ENCODE measurements at regions not wholly inside any gene's neighbourhood (a gene's known extent, or its start where the extent isn't known, plus 50 kb on each side); places are given as distances from the start of the nearest gene placed in this dataset.

DNA sequence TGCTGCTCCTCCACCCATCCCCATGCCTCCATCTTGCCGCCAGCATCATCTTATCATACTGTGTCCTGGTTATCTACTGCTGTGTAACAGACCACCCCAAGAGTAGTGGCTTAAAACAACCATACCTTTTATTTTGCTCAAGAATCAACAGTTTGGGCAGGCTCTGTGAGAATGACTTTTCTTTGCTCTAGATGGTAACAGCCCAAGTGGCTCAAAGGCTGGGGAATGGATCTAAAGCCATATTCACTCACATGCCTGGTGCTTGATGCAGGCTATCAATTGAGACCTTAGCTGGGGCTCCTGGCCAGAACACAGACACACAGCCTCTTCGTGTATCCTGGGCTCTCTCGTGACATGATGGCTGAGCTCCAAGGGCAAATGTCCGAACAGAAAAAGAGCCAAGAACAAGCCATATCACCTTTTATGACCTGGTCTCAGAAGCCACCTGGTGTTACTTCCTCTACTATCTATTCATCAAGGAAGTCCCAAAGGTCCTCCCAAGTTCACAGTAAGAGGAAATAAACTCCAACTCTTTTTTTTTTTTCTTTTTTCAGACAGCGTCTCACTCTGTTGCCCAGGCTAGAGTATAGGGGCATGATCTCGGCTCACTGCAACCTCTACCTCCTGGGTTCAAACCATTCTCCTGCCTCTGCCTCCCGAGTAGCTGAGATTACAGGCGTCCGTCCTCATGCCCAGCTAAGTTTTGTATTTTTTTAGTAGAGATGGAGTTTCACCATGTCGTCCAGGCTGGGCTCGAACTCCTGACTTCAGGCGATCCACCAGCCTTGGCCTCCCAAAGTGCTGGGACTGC, 159.3 kb upstream of the JARID2 start:
- no peak overlapping the region for H3K4me3 ChIP-seq (ENCODE audit: low read depth, low read length)
- in situ Hi-C loops (cut with HindIII; ENCODE audit: low sequenced_read_pairs) = no loop called here
- DNase-seq (ENCODE audit: low read depth, low spot score) = no peak
- TF ChIP-seq, protein P1, sequence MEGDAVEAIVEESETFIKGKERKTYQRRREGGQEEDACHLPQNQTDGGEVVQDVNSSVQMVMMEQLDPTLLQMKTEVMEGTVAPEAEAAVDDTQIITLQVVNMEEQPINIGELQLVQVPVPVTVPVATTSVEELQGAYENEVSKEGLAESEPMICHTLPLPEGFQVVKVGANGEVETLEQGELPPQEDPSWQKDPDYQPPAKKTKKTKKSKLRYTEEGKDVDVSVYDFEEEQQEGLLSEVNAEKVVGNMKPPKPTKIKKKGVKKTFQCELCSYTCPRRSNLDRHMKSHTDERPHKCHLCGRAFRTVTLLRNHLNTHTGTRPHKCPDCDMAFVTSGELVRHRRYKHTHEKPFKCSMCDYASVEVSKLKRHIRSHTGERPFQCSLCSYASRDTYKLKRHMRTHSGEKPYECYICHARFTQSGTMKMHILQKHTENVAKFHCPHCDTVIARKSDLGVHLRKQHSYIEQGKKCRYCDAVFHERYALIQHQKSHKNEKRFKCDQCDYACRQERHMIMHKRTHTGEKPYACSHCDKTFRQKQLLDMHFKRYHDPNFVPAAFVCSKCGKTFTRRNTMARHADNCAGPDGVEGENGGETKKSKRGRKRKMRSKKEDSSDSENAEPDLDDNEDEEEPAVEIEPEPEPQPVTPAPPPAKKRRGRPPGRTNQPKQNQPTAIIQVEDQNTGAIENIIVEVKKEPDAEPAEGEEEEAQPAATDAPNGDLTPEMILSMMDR (IDR thresholded peaks at IDR 0.05; ENCODE audit: low read depth, low read length) = no peak

DNA sequence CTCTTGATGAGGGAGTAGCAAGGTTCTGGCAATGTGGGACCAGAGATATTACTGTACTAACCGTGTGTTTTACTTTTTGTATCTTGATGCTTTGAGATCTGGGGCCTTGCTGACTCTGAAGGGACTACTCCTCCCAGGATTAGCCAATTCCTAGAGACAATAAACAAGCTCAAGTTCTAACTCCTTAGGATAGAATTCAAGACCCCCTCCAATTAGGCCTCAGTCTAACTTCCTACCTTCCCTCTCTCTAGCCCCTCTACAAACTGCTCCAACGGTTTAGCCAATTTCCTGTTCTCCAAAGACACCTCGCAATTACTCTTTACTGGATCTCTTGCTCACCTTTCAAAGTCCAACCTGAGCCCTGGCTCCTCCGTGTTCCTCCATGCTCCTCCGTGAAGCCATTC, 158.7 kb upstream of the JARID2 start:
- no peak overlapping the region for H3K4me3 ChIP-seq (ENCODE audit: low read depth, low read length)
- in situ Hi-C loops (cut with HindIII; ENCODE audit: low sequenced_read_pairs) = no loop called here

DNA sequence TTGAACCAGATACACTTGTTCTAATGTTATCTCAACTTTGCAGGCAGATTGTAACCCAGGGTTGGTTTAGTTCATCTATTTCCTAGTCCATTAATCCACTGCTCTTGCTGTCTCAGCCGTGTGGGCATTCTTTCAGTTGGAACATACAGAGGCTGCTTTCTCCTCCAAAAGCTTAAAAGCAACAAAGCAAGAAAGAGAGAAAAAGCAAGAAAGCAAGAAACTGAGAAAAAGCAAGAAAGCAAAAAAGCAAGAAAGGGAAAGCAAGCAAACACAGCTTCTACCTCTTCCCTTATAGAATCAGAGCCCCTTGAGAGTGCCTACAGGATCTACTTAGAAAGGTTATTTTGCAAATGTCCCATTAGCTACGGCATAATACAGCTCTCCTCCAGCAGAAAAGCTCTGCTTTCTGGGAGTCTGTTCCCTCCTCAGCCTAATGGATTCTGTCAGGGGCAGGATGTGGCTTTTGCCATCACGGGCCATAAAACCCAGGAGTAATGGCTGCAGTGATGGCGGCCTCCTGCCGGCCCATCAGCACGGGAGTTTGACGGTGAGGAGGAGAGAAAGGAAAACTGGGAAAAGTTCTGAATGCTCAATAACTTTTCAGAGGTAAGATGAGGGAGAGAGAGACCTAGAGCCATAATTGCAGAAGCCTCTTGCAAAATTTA, 156.8 kb upstream of the JARID2 start:
- in situ Hi-C loops (cut with HindIII; ENCODE audit: low sequenced_read_pairs) = no loop called here
- no peak overlapping the region for H3K4me3 ChIP-seq (ENCODE audit: low read depth, low read length)
- DNase-seq (ENCODE audit: low read depth, low spot score) = no peak
- TF ChIP-seq, protein P1 (IDR thresholded peaks at IDR 0.05; ENCODE audit: low read depth, low read length) = no peak

More for the DNA sequence above, 158.7 kb upstream of the JARID2 start:
- DNase-seq (ENCODE audit: low read depth, low spot score) = no peak
- TF ChIP-seq, protein P1 (IDR thresholded peaks at IDR 0.05; ENCODE audit: low read depth, low read length) = no peak

DNA sequence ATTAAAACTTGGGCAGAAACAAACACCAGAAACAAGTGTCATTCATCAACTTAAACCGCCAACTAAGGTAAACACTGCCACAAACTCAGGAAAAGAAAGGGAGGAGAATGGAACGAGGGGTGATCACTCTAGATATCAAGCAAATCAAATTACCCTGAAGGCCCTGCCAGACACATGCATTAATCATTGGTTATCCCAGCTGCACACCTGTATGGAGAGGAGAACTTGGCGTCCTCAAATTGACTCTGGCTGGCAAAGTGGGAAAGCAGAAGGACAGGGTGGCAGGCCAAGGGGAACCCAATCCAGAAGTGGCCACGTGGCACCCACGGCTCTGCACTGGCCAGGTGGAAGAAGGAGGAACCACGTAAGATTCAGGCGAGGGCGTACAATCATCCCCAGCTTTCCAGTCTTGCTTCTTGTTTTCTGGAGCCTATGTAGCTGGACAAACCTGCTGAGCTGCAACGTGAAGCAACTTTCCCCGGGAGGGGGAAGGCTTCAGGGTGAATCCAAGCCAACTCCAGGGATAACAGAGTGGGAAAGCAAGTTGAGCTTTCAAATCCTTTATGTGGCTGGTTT, 156.2 kb upstream of the JARID2 start:
- TF ChIP-seq, protein P1 (IDR thresholded peaks at IDR 0.05; ENCODE audit: low read depth, low read length) = no peak
- no peak for DNase-seq (ENCODE audit: low read depth, low spot score)
- H3K4me3 ChIP-seq (ENCODE audit: low read depth, low read length) = no peak overlapping the region
- in situ Hi-C loops (cut with HindIII; ENCODE audit: low sequenced_read_pairs) = no loop called here

DNA sequence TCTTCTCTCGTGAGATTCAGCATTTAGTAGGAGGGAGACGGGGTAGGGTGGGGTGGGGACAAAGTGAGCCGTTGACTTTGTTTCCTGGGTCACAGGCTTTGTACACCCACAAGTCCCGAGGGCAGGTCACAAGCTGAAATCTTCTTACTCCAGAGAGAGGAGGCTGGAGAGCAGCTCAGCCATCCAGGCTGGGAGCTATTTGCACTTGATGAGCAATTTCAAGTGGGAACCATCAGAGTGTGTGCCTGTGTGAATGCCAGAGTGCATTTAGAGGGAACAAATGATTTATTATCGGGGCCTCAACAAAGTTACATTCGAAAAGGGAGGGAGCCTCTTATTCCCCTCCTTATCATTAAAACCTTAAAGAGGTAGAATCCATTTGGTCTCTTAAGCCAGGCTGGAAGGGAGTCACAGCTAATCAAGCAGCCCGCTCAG, 155.7 kb upstream of the JARID2 start:
- in situ Hi-C loops (cut with HindIII; ENCODE audit: low sequenced_read_pairs) = no loop called here
- DNase-seq (ENCODE audit: low read depth, low spot score) = no peak
- H3K4me3 ChIP-seq (ENCODE audit: low read depth, low read length) = no peak overlapping the region
- TF ChIP-seq, protein P1 (IDR thresholded peaks at IDR 0.05; ENCODE audit: low read depth, low read length) = no peak

DNA sequence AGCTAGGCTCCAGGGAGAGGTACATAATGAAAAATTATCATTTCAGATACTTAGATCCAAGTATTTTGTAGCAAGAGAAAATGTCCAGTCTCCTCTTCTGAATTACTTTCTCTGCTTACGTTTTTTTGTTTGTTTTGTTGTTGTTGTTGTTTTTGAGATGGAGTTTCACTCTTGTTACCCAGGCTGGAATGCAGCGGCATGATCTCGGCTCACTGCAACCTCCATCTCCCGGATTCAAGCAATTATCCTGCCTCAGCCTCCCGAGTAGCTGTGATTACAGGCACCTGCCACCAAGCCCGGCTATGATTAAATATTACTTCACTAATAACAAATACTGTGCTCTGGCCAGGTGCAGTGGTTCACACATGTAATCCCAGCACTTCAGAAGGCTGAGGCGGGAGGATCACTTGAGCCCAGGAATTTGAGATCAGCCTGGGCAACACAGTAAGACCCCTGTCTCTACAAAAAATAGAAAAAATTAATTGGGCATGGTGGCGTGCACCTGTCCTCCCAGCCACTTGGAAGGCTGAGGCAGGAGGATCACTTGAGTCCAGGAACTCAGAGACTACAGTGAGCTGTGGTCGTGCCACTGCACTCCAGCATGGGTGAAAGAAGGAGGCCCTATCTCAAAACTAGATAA, 155.0 kb upstream of the JARID2 start:
- TF ChIP-seq, protein P1 (IDR thresholded peaks at IDR 0.05; ENCODE audit: low read depth, low read length) = no peak
- no peak overlapping the region for H3K4me3 ChIP-seq (ENCODE audit: low read depth, low read length)
- in situ Hi-C loops (cut with HindIII; ENCODE audit: low sequenced_read_pairs) = no loop called here
- DNase-seq (ENCODE audit: low read depth, low spot score) = no peak

All from astrocyte of the spinal cord (primary cell).